Prostate gland (tissue), 2 donors: ENCODE measurements at regions not wholly inside any gene's neighbourhood (a gene's known extent, or its start where the extent isn't known, plus 50 kb on each side); places are given as distances from the start of the nearest gene placed in this dataset.

Experiments used
- DNase-seq: peaks from one replicate; pipeline ENCODE4 v3.0.0-alpha.2; 2019; ENCODE audit warnings: low spot score
- H3K27ac ChIP-seq, 2 donors: fragments of 200-600 bp; sonication (generic); 2 replicates each; pipeline ENCODE4 v1.5.1; 2017 to 2019
- H3K27me3 ChIP-seq: fragments of 200-600 bp; sonication (generic); replicated peaks from 2 replicates; pipeline ENCODE4 v1.5.1; 2019; ENCODE audit not compliant: insufficient read depth
- H3K36me3 ChIP-seq, 2 donors: fragments of 200-600 bp; sonication (generic); 1 replicate in 1 of 2; 2 replicates in 1 of 2; pipeline versions ENCODE4 v1.5.1 to v1.8.1; 2017 to 2019
- H3K4me1 ChIP-seq: fragments of 200-600 bp; sonication (generic); replicated peaks from 2 replicates; pipeline ENCODE4 v1.5.1; 2019
- H3K4me3 ChIP-seq, 2 donors: fragments of 200-600 bp; sonication (generic); 2 replicates each; pipeline ENCODE4 v1.5.1; 2017 to 2019
- H3K9me3 ChIP-seq: fragments of 200-600 bp; sonication (generic); 2 replicates; pipeline ENCODE4 v1.5.1; 2017
- POLR2A ChIP-seq: fragments of 450-650 bp; IDR thresholded peaks from one replicate; pipeline ENCODE4 v1.6.1; 2016; ENCODE audit warnings: antibody characterized with exemption, mild to moderate bottlenecking
- POLR2AphosphoS5 ChIP-seq: sonication (generic); formaldehyde crosslinking; IDR thresholded peaks from one replicate; pipeline ENCODE4 v1.6.1; 2017; ENCODE audit warnings: antibody characterized with exemption
- WGBS: methylation state at CpG from one replicate; pipeline ENCODE4 v1.1.5; 2018; 5-methylcytosine and 5-hydroxymethylcytosine counted together
- intact Hi-C: fragments of 100-400 bp; cut with DNase I; formaldehyde crosslinking; loops from one replicate; pipeline ENCODE4 v1.14.2; 2022
- TF ChIP-seq, protein P1 (sequence below), 4 experiments: fragments of 200-600 bp in 2 of 4; fragments of 450-650 bp in 2 of 4; sonication (generic) in 2 of 4; IDR thresholded peaks; 1 replicate in 3 of 4; 2 replicates in 1 of 4; pipeline ENCODE4 v1.5.1; 2016 to 2019; ENCODE audit warnings: antibody characterized with exemption in 4 of 4, mild to moderate bottlenecking in 2 of 4, moderate library complexity in 2 of 4

- Histone ChIP-seq H3K4me1 (no peaks in the 10 kb centered on the region), H3K27me3 (no peaks in the 10 kb centered on the region), H3K27ac (no peak overlapping the region), H3K9me3 (no peaks in the 10 kb centered on the region), H3K36me3 (no peaks in the 10 kb centered on the region), H3K4me3 (no peak overlapping the region)
- WGBS, result 86% methylated on average over 5 of the region's 5 CpGs
- intact Hi-C loops, result no loop called here
- no peak for DNase-seq
- TF ChIP-seq POLR2A (no peak), POLR2AphosphoS5 (no peak)
- TF ChIP-seq, protein P1, sequence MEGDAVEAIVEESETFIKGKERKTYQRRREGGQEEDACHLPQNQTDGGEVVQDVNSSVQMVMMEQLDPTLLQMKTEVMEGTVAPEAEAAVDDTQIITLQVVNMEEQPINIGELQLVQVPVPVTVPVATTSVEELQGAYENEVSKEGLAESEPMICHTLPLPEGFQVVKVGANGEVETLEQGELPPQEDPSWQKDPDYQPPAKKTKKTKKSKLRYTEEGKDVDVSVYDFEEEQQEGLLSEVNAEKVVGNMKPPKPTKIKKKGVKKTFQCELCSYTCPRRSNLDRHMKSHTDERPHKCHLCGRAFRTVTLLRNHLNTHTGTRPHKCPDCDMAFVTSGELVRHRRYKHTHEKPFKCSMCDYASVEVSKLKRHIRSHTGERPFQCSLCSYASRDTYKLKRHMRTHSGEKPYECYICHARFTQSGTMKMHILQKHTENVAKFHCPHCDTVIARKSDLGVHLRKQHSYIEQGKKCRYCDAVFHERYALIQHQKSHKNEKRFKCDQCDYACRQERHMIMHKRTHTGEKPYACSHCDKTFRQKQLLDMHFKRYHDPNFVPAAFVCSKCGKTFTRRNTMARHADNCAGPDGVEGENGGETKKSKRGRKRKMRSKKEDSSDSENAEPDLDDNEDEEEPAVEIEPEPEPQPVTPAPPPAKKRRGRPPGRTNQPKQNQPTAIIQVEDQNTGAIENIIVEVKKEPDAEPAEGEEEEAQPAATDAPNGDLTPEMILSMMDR (IDR thresholded peaks at IDR 0.05), result no peak
Observed at GRCh38 chr13:73849292-73849691, 284.9 kb downstream of the KLF12 start.

DNA sequence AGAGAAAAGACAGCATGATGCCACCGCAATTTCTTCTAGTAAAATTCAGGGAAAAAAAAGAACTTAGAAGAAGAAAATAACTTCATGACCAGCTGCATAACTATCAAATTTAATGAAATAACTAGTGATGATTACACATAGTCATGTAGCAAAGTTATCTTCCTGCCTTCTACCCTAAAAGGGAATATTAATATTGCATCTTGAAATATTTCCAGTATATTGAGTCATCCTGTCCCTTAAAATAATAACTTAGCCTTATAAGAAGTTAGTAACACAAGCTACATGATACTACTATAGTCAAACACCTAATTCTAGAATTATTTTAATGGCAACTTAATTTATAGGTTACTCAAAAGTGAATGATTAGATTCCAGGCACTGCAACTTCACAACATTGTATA lies 289.2 kb downstream of the KLF12 start:
- no peaks in the 10 kb centered on the region for H3K36me3 ChIP-seq
- 82% methylated on average over 1 of the region's 1 CpG for WGBS
- H3K9me3 ChIP-seq, result no peaks in the 10 kb centered on the region
- H3K4me1 ChIP-seq, result no peaks in the 10 kb centered on the region
- no peak overlapping the region for H3K4me3 ChIP-seq
- no peak overlapping the region for H3K27ac ChIP-seq
- TF ChIP-seq POLR2AphosphoS5, result no peak
- TF ChIP-seq, protein P1 (IDR thresholded peaks at IDR 0.05), result no peak
- no peak for TF ChIP-seq POLR2A
- intact Hi-C loops, result no loop called here
- H3K27me3 ChIP-seq, result no peaks in the 10 kb centered on the region
- no peak for DNase-seq

GRCh38 chr13:73842626-73843025 lies 291.6 kb downstream of the KLF12 start:
- 82% methylated on average over 4 of the region's 4 CpGs for WGBS
- Histone ChIP-seq H3K9me3 (no peaks in the 10 kb centered on the region), H3K4me1 (no peaks in the 10 kb centered on the region), H3K27ac (no peak overlapping the region), H3K4me3 (no peak overlapping the region), H3K27me3 (no peaks in the 10 kb centered on the region), H3K36me3 (no peaks in the 10 kb centered on the region)
- TF ChIP-seq POLR2AphosphoS5, result no peak
- no peak for TF ChIP-seq POLR2A
- no peak for DNase-seq
- intact Hi-C loops, result no loop called here

- TF ChIP-seq POLR2AphosphoS5, result no peak
- no peak for TF ChIP-seq POLR2A
- TF ChIP-seq, protein P1 (IDR thresholded peaks at IDR 0.05), result no peak
- Histone ChIP-seq H3K4me1 (no peaks in the 10 kb centered on the region), H3K27me3 (no peaks in the 10 kb centered on the region), H3K36me3 (no peaks in the 10 kb centered on the region), H3K9me3 (no peaks in the 10 kb centered on the region), H3K27ac (no peak overlapping the region), H3K4me3 (no peak overlapping the region)
- no peak for DNase-seq
- intact Hi-C loops, result no loop called here
- WGBS, result 94% methylated on average over 5 of the region's 5 CpGs
Observed at GRCh38 chr13:73842184-73842583, 292.0 kb downstream of the KLF12 start.

DNA sequence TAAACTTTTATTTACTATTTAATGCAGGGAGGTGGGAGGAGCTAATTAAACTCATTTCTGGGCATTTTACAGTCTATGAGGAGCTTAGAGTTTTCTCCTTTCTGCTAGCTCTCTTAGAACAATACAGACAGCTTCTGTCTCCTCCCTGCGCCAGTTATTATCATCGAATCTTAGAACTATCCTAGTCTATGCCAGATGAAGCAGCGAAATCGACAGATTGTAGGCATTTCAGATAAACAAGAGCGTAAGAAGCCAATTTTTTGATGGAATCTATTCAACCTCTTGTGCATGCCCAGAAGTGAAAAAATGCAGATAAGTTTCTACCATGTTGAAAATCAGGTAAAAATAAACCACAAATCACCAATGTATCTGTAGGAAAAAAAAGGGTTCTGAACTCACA lies 297.1 kb downstream of the KLF12 start:
- Histone ChIP-seq H3K27me3 (no peaks in the 10 kb centered on the region), H3K4me3 (no peak overlapping the region), H3K27ac (no peak overlapping the region), H3K4me1 (no peaks in the 10 kb centered on the region), H3K36me3 (no peaks in the 10 kb centered on the region), H3K9me3 (no peaks in the 10 kb centered on the region)
- intact Hi-C loops, result loop anchor here (5.0 to 10.0 kb wide), 4 partner anchors 85 to 1378 kb away; partner anchors contain the start of gene KLF12
- no peak for DNase-seq
- 76% methylated on average over 5 of the region's 5 CpGs for WGBS
- no peak for TF ChIP-seq POLR2A
- TF ChIP-seq, protein P1 (IDR thresholded peaks at IDR 0.05), result no peak
- TF ChIP-seq POLR2AphosphoS5, result no peak
